ENCODE measurements at regions not wholly inside any gene's neighbourhood (a gene's known extent, or its start where the extent isn't known, plus 50 kb on each side); places are given as distances from the start of the nearest gene placed in this dataset.

GRCh38 chr6:163947276-163947675 is 532.8 kb downstream of the QKI start:
- TF ChIP-seq CTCF (IDR thresholded peaks at IDR 0.05): no peak
- TF ChIP-seq POLR2A (IDR thresholded peaks at IDR 0.05): no peak
